Mesothelial cell of epicardium (in vitro differentiated cells): ENCODE measurements at regions not wholly inside any gene's neighbourhood (a gene's known extent, or its start where the extent isn't known, plus 50 kb on each side); places are given as distances from the start of the nearest gene placed in this dataset.

ENCODE experiments used
- DNase-seq, 2 experiments: peaks; one replicate each; pipeline ENCODE4 v3.0.0; 2021; ENCODE audit warnings: low spot score in 2 of 2; ENCODE audit not compliant: unreplicated experiment in 2 of 2
- H3K27ac Mint-ChIP-seq: 2 replicates; pipeline ENCODE4 v1.8.0; 2021; ENCODE audit warnings: mixed read lengths
- H3K27me3 Mint-ChIP-seq: 2 replicates; pipeline ENCODE4 v1.8.0; 2021; ENCODE audit warnings: low read depth, mixed read lengths
- H3K36me3 Mint-ChIP-seq: 2 replicates; pipeline ENCODE4 v1.8.0; 2021; ENCODE audit warnings: mixed read lengths
- H3K4me1 Mint-ChIP-seq: 2 replicates; pipeline ENCODE4 v1.8.0; 2021; ENCODE audit warnings: mixed read lengths
- H3K4me3 Mint-ChIP-seq: 2 replicates; pipeline ENCODE4 v1.8.0; 2021; ENCODE audit warnings: mild to moderate bottlenecking, moderate library complexity, mixed read lengths
- H3K9me3 Mint-ChIP-seq: 2 replicates; pipeline ENCODE4 v1.8.0; 2021; ENCODE audit warnings: mixed read lengths
- TF ChIP-seq, protein P1 (sequence below): fragments of 200-600 bp; sonication (generic); IDR thresholded peaks from one replicate; pipeline ENCODE4 v1.5.0; 2021; ENCODE audit warnings: antibody characterized with exemption; ENCODE audit not compliant: unreplicated experiment

DNA sequence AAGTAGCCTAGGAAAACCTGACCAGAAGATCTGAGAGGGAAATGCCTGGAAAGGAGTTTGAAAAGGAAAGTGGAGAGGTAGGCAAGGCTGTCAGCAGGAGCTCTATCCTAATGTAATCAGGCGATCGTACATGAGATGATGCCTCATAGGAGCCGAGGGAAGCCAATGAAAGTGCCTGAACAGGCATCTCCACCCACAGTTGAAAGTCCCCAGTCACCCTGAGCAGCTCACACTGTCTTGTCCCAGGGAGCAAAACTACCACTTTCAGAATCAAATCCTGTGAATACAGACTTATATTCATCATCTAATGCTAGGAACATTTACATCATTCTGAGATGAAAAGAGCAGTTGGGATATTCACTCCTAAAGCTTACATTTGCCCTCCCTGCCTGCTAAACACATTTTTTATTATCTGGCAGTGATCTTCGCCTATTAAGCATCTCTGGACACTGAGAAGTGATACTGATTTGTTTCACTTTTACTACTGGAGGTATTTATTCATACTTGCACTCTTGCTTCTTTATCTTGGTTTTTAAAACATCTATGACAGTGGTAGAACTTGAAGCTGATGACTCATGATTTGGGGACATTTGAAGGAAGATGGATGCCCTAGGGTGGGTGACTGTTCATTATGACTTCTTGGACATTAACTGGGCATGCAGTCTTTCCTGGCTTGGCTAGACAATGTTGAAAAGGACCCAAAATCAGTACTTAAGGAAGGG, 221.6 kb downstream of the SEC16B start:
- peaks cover 10% of the 10 kb centered on the region for H3K27me3 Mint-ChIP-seq
- no peak overlapping the region for H3K27ac Mint-ChIP-seq
- TF ChIP-seq, protein P1, sequence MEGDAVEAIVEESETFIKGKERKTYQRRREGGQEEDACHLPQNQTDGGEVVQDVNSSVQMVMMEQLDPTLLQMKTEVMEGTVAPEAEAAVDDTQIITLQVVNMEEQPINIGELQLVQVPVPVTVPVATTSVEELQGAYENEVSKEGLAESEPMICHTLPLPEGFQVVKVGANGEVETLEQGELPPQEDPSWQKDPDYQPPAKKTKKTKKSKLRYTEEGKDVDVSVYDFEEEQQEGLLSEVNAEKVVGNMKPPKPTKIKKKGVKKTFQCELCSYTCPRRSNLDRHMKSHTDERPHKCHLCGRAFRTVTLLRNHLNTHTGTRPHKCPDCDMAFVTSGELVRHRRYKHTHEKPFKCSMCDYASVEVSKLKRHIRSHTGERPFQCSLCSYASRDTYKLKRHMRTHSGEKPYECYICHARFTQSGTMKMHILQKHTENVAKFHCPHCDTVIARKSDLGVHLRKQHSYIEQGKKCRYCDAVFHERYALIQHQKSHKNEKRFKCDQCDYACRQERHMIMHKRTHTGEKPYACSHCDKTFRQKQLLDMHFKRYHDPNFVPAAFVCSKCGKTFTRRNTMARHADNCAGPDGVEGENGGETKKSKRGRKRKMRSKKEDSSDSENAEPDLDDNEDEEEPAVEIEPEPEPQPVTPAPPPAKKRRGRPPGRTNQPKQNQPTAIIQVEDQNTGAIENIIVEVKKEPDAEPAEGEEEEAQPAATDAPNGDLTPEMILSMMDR, result no peak
- H3K4me3 Mint-ChIP-seq, result no peak overlapping the region
- H3K4me1 Mint-ChIP-seq, result peaks cover 16% of the 10 kb centered on the region
- H3K9me3 Mint-ChIP-seq, result no peaks in the 10 kb centered on the region
- no peaks in the 10 kb centered on the region for H3K36me3 Mint-ChIP-seq
- no peak for DNase-seq

DNA sequence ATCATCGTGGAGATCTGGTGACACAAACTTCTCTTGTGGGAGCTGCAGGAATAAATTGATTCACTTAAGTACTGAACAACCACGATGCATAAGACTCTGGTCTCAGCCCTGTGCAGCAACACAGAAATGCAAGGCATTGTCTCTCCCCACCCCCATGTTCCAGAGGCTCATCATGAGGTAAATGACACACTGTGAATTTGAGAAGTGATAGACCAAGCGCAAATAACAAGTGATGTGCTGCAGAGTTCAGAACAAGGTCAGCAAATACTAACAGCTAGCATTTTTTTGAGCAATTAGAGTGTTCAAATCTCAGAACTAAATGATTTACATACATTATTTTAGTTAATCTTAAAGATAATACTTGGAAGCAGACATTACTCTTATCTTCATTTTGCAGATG, 223.7 kb downstream of the SEC16B start:
- TF ChIP-seq, protein P1, result no peak
- H3K36me3 Mint-ChIP-seq, result no peaks in the 10 kb centered on the region
- H3K9me3 Mint-ChIP-seq, result no peaks in the 10 kb centered on the region
- H3K27me3 Mint-ChIP-seq, result peaks cover 3% of the 10 kb centered on the region
- no peak overlapping the region for H3K27ac Mint-ChIP-seq
- no peak for DNase-seq
- H3K4me3 Mint-ChIP-seq, result no peak overlapping the region
- peaks cover 16% of the 10 kb centered on the region for H3K4me1 Mint-ChIP-seq

DNA sequence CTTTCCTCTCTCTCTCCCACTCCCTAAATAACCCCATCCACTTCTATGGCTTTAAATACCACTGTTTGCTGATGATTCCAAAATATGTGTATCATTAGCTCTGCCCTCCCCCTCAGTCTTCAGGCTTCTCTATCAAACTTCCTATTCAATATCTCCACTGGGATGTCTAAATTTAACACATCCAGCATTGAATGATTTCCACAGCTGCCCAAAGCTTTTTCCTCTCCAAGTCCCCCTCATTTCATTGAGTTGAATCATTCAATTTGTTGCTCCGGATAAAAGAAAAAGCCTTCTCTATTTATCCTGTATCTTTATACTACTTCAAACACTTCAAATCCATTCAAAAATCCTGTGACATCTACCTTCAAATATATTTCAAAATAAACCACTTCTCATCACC, 225.0 kb downstream of the SEC16B start:
- H3K9me3 Mint-ChIP-seq, result no peaks in the 10 kb centered on the region
- H3K27me3 Mint-ChIP-seq, result peaks cover 3% of the 10 kb centered on the region
- no peaks in the 10 kb centered on the region for H3K36me3 Mint-ChIP-seq
- no peak overlapping the region for H3K27ac Mint-ChIP-seq
- TF ChIP-seq, protein P1, result no peak
- no peak overlapping the region for H3K4me3 Mint-ChIP-seq
- no peak for DNase-seq
- peaks cover 16% of the 10 kb centered on the region for H3K4me1 Mint-ChIP-seq

DNA sequence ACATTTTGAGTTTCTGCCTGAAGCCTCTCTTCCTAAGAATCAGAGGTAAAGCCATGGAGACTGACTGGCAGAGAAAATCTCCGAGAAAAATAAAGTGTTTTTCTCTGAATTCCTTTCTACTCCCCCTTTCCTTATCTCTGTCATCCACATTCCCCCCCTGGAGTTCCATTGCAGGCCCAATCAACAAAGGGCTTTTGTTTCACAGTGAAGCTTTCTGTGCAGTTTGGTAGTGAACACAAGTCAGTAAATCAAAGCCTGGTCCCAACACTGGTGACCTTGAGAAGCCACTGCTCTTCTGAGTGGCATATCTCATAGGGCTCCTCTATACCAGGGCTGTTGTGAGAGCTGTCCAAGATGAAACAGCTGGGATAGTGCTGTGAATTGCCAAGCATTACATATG, 228.4 kb downstream of the SEC16B start:
- no peak overlapping the region for H3K4me3 Mint-ChIP-seq

DNA sequence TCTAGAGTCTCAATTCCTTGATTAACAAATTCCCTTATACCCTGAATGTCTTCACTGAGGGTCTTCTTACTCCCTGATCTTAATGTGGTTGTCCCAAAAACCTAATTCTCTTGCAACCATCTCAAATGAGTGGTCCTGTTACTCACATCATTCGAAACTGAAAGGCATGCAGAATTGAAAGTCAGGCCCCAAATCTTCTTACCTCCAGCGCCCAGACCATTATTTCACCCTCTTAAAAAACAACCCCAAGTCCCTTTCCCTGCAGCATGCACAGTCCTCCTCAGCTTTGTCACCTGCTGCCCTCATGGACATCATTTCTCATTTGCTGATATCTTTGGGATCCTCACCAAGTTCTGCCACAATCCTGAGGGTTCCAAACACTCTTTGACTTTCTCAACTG, 230.1 kb downstream of the SEC16B start:
- DNase-seq, result no peak
- H3K27ac Mint-ChIP-seq, result no peak overlapping the region
- peaks cover 1% of the 10 kb centered on the region for H3K4me1 Mint-ChIP-seq
- no peaks in the 10 kb centered on the region for H3K36me3 Mint-ChIP-seq
- peaks cover 6% of the 10 kb centered on the region for H3K27me3 Mint-ChIP-seq
- TF ChIP-seq, protein P1, result no peak
- no peaks in the 10 kb centered on the region for H3K9me3 Mint-ChIP-seq
- H3K4me3 Mint-ChIP-seq, result no peak overlapping the region

More for the DNA sequence above, 228.4 kb downstream of the SEC16B start:
- TF ChIP-seq, protein P1, result no peak
- no peak for DNase-seq
- H3K27me3 Mint-ChIP-seq, result peaks cover 8% of the 10 kb centered on the region
- no peaks in the 10 kb centered on the region for H3K36me3 Mint-ChIP-seq
- H3K4me1 Mint-ChIP-seq, result peaks cover 16% of the 10 kb centered on the region
- H3K27ac Mint-ChIP-seq, result no peak overlapping the region
- H3K9me3 Mint-ChIP-seq, result no peaks in the 10 kb centered on the region
